HFF-Myc (cell line): ENCODE measurements at regions not wholly inside any gene's neighbourhood (a gene's known extent, or its start where the extent isn't known, plus 50 kb on each side); places are given as distances from the start of the nearest gene placed in this dataset.

Experiments used
- DNase-seq: peaks from one replicate; pipeline ENCODE4 v3.0.0-alpha.2; 2011; ENCODE audit warnings: low read depth; ENCODE audit errors: extremely low read depth
- H3K4me3 ChIP-seq: replicated peaks from 2 replicates; pipeline ENCODE4 v1.5.1; 2011; ENCODE audit warnings: low read depth, mild to moderate bottlenecking, control low read depth, low read length
- TF ChIP-seq, protein P1 (sequence below): IDR thresholded peaks from 2 replicates; pipeline ENCODE4 v1.5.1; 2012; ENCODE audit warnings: mild to moderate bottlenecking, low read depth, low read length, control low read depth; ENCODE audit errors: missing control alignments

DNA sequence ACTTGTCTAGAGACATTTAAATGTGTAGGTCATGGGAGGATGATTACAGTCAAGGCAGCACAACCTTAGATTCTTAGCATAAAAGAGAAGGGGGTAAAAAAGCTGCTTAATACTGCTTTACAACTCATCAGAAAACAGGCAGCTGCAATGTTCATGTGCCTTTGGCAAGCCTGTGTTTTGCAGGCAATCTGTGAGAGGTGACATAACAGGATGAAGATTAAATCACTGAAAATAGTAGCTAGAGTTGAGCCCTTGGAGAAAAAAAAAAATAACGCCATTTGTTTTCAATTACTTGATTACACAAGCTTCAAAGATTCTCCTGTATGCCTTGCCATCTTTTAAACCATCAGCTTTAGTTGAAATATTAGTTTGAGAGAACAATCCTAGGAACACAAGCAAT, 847.6 kb upstream of the LCORL start:
- TF ChIP-seq, protein P1, sequence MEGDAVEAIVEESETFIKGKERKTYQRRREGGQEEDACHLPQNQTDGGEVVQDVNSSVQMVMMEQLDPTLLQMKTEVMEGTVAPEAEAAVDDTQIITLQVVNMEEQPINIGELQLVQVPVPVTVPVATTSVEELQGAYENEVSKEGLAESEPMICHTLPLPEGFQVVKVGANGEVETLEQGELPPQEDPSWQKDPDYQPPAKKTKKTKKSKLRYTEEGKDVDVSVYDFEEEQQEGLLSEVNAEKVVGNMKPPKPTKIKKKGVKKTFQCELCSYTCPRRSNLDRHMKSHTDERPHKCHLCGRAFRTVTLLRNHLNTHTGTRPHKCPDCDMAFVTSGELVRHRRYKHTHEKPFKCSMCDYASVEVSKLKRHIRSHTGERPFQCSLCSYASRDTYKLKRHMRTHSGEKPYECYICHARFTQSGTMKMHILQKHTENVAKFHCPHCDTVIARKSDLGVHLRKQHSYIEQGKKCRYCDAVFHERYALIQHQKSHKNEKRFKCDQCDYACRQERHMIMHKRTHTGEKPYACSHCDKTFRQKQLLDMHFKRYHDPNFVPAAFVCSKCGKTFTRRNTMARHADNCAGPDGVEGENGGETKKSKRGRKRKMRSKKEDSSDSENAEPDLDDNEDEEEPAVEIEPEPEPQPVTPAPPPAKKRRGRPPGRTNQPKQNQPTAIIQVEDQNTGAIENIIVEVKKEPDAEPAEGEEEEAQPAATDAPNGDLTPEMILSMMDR = no peak
- DNase-seq = no peak
- no peak overlapping the region for H3K4me3 ChIP-seq

DNA sequence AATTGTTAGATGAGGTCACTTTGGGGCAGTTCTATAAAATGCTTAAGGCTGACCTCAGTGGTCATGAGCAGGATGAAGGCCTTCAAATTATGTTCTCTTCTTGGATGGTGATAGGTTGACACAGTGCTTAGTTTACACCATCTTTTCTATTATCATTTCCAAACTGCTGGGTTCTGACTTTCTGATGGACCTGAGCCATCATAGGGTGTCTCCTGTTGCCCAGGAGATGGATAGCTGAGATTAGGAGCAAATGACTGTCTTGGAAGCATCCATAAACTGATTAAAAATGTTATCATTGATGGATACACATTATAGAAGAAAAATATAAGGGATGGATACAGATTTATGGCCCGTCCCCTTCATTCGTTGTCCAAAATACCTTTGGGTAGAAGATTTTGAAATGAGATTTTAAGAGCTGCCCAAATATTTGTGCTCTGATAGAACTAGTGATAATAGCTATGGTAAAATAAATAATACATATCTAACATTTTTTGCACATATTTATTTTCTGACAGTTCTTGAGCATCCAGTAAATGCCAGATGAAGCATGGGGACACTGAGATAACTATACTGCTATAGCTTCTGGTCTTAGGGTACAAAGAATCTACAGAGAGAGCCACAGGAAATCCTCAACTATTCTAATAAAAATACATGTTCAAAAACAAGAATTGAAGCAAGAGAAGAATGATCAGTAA, 839.4 kb upstream of the LCORL start:
- H3K4me3 ChIP-seq = no peak overlapping the region
- TF ChIP-seq, protein P1 = no peak
- no peak for DNase-seq

DNA sequence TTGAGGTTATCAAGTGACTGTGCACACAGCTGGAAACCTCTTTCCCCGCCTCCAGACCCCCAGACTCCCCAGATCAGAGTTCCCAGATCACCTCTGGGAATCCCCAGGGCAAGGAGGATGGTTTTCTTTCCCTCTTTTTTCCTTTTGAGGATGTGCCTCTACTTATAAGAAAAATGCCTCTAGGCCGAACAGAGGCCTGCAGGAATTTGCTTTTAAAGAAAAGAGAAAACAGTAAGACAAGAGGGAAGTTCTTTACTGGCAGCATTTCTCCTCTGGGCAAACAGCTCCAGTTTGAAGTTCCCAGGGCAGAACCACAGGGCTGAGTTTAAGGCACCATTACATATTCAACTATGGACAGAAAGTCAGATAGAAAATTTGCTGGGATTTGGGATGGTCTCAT, 837.9 kb upstream of the LCORL start:
- TF ChIP-seq, protein P1 = no peak
- DNase-seq = no peak
- H3K4me3 ChIP-seq = no peak overlapping the region

DNA sequence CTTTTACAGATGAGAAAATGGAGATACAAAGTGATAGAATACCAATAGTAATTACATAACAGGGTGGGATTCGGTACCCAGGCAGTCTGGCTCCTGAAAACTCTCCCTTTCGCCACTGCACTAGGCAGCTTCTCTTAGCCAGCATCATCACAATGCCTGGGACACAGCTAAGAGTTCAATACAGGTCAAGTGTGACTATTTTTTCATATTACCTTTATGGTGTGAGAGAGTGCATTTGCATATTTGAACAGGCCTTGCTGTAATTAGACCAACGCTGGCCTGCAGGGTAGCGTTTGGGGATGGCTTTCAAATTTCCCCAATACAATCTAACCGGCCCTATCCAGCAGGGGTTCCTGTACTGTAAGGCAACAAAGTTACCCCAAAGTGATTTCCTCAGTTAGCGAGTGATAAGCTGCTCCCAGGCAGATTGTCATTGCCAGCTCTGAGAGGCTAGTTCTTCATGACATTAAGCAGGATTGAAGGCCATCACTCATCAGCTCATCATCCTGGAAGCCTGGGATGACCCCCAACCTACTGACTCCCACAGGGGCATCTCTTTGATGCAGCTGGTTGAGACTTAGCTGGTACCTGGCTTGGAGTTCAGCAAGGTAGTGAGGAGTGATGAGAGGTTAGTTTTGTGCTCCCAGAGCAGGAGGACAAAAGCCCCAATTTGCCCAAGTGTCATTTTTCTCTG, 836.8 kb upstream of the LCORL start:
- no peak overlapping the region for H3K4me3 ChIP-seq
- DNase-seq = no peak
- TF ChIP-seq, protein P1 = no peak

DNA sequence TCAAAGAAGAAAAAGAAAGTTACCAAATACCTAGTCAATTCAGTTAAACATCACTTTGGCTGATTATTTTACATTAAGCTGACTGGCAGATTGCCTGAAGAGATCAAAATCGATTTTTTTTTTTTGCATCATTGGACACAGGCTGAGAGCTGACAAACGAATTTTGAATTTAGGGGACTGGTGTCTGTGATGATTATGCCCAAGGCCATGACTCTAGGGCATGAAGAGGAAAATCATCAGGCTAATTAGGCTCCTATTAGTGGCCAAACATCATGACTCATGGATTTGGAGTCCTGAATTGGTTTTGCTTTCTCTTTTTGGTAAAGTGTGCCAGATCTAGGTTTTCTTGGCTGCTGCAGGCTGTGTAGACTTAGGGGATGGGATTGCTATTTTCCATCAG, 829.3 kb upstream of the LCORL start:
- H3K4me3 ChIP-seq = no peak overlapping the region
- TF ChIP-seq, protein P1 = no peak
- no peak for DNase-seq

DNA sequence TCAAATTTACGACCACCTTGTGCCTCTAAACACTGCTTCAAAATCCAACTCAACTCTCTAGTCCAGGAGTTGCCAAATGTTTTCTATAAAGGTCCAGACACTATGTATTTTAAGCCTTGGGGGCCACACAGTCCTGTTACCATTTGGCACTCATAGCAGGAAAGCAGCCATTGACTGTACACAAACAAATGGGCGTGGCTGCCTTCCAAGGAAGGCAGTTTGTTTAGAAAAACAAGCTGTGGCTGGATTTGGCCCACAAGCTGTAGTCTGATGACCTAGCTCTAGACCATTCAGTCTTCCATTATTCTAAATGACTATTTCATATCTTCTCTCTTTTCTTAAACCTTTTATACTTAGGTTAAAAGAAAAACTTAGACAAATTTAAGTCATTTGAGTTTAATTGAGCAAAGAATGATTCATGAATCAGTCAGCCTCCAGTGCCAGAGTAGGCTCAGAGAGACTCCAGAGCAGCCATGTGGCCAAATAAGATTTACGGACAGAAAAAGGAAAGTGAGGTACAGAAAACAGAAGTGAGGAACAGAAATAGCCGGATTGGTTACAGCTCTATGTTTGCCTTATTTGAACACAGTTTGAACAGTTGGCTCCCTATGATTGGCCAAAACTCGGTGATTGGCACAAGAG, 825.8 kb upstream of the LCORL start:
- TF ChIP-seq, protein P1 = no peak
- no peak overlapping the region for H3K4me3 ChIP-seq
- no peak for DNase-seq
